Heart left ventricle (tissue), 16 donors: ENCODE measurements at regions not wholly inside any gene's neighbourhood (a gene's known extent, or its start where the extent isn't known, plus 50 kb on each side); places are given as distances from the start of the nearest gene placed in this dataset.

ENCODE experiments used
- ATAC-seq, 4 donors: fragments of 200-7000 bp; cut with Tn5 transposase; one replicate each; pipeline ENCODE4 v1.9.1; 2020 to 2022; ENCODE audit warnings: moderate library complexity in 4 of 4, mild to moderate bottlenecking in 3 of 4, moderate number of reproducible peaks in 1 of 4
- DNase-seq, 5 donors: peaks; one replicate each; pipeline ENCODE4 v3.0.0-alpha.2; 2020
- H3K27ac ChIP-seq, 12 donors: fragments of 200-600 bp; sonication (generic) in 4 of 12; one replicate each; pipeline versions ENCODE4 v1.5.0 to v1.8.0; 2016 to 2022; ENCODE audit warnings: mild to moderate bottlenecking in 2 of 12
- H3K27me3 ChIP-seq, 9 donors: fragments of 200-600 bp; sonication (generic) in 2 of 9; one replicate each; pipeline versions ENCODE4 v1.5.1 to v1.8.0; 2016 to 2022; ENCODE audit warnings: mild to moderate bottlenecking in 3 of 9
- H3K36me3 ChIP-seq, 9 donors: fragments of 200-600 bp; sonication (generic) in 2 of 9; one replicate each; pipeline versions ENCODE4 v1.5.0 to v1.8.0; 2018 to 2022; ENCODE audit warnings: mild to moderate bottlenecking in 2 of 9
- H3K4me1 ChIP-seq, 12 donors: fragments of 200-600 bp; sonication (generic) in 4 of 12; one replicate each; pipeline versions ENCODE4 v1.5.0 to v1.8.0; 2016 to 2022; ENCODE audit warnings: mild to moderate bottlenecking in 3 of 12
- H3K4me3 ChIP-seq, 12 donors: fragments of 200-600 bp; sonication (generic) in 4 of 12; one replicate each; pipeline versions ENCODE4 v1.5.0 to v1.8.0; 2017 to 2022; ENCODE audit warnings: mild to moderate bottlenecking in 9 of 12, moderate library complexity in 4 of 12
- H3K9me3 ChIP-seq, 12 donors: fragments of 200-600 bp; sonication (generic) in 4 of 12; one replicate each; pipeline versions ENCODE4 v1.5.0 to v1.8.0; 2016 to 2022; ENCODE audit warnings: mild to moderate bottlenecking in 1 of 12
- POLR2A ChIP-seq, 2 donors: fragments of 450-650 bp; IDR thresholded peaks; one replicate each; pipeline ENCODE4 v1.6.1; 2017; ENCODE audit warnings: antibody characterized with exemption in 2 of 2, mild to moderate bottlenecking in 2 of 2, moderate library complexity in 2 of 2
- WGBS, 4 donors: extraction: QIAGEN DNeasy Blood & Tissue Kit in 2 of 4; methylation state at CpG; one replicate each; pipeline versions ENCODE4 v1.1.5 to v1.1.7; 2013 to 2018; 5-methylcytosine and 5-hydroxymethylcytosine counted together
- intact Hi-C, 10 donors: fragments of 100-400 bp; cut with DNase I; formaldehyde crosslinking; loops; one replicate each; pipeline versions ENCODE4 v1.11.1 to v1.14.2; 2022
- TF ChIP-seq, protein P1 (sequence below), 12 donors: fragments of 200-600 bp; sonication (generic) in 4 of 12; IDR thresholded peaks; one replicate each; pipeline versions ENCODE4 v1.5.0 to v1.8.0; 2018 to 2022; ENCODE audit warnings: antibody characterized with exemption in 12 of 12, mild to moderate bottlenecking in 5 of 12
- donor health status: ischemic (EF 13 %, LVEDD 7.1; RV severe dilation, severe dysfunction).
- donor health status: healthy with polysubstance abuse.
- donor health status: DM: no; HTN: yes; CAD: no.
- donor health status: DM: no; HTN: no; CAD: no.
- donor health status: ischemic (EF 25% LVEDD 6.9; RV normal size, moderate dysfunction).
- donor health status: ischemic (EF 25% LVEDD 5.7; RV mildly dilated, moderate dysfunction).
- donor health status: healthy.
- donor health status: DM: yes; HTN: yes; CAD: no.
- donor health status: ischemic (EF 35%, LVEDD 5.7; RV mildly dilated, moderate dysfunction).
- donor health status: nonischemic (EF 11% LVEDD 7.7; RV severe dilation, severe dysfunction).
- donor health status: DM: yes; HTN: yes; CAD: no.
- donor health status: PGD.
- donor health status: ischemic (EF 29% LVEDD 5.4; RV normal size, mild dysfunction).
- donor health status: nonischemic (EF 23%, LVEDD 6.1; RV moderate dilation, normal function).

DNA sequence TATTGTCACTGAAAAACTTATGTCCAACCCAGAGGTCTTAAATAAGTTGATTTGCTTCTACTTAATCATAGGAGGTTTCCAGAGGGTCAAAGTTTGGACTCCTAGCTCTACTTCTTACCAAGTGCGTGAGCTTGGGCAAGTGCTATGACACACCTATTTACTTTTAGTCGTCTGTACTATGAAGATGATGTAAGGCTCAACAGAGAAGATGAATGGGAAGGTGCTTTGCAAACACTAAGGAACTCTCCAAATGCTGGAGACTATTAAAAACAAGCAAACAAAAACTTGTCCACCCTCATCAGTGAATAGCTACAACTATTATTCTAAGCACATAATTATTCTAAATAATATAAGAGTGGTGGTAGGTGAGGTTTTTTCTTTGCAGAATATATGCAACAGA lies 232.3 kb upstream of the USP24 start:
- H3K27me3 ChIP-seq, result no peaks in the 10 kb centered on the region
- ATAC-seq (no peak), DNase-seq (no peak)
- peaks cover 0 to 17% (median 0%) of the 10 kb centered on the region in 12 donors for H3K4me1 ChIP-seq
- H3K9me3 ChIP-seq, result peaks cover 0 to 10% (median 0%) of the 10 kb centered on the region in 12 donors
- no peaks in the 10 kb centered on the region for H3K36me3 ChIP-seq
- TF ChIP-seq, protein P1, sequence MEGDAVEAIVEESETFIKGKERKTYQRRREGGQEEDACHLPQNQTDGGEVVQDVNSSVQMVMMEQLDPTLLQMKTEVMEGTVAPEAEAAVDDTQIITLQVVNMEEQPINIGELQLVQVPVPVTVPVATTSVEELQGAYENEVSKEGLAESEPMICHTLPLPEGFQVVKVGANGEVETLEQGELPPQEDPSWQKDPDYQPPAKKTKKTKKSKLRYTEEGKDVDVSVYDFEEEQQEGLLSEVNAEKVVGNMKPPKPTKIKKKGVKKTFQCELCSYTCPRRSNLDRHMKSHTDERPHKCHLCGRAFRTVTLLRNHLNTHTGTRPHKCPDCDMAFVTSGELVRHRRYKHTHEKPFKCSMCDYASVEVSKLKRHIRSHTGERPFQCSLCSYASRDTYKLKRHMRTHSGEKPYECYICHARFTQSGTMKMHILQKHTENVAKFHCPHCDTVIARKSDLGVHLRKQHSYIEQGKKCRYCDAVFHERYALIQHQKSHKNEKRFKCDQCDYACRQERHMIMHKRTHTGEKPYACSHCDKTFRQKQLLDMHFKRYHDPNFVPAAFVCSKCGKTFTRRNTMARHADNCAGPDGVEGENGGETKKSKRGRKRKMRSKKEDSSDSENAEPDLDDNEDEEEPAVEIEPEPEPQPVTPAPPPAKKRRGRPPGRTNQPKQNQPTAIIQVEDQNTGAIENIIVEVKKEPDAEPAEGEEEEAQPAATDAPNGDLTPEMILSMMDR (IDR thresholded peaks at IDR 0.05), result no peak
- no peak for TF ChIP-seq POLR2A (IDR thresholded peaks at IDR 0.05)
- intact Hi-C loops, result no loop called here
- no peak overlapping the region for H3K27ac ChIP-seq
- H3K4me3 ChIP-seq, result no peak overlapping the region
- 61 to 79% (median 73%) methylated on average over 2 of the region's 2 CpGs for WGBS, 4 donors

DNA sequence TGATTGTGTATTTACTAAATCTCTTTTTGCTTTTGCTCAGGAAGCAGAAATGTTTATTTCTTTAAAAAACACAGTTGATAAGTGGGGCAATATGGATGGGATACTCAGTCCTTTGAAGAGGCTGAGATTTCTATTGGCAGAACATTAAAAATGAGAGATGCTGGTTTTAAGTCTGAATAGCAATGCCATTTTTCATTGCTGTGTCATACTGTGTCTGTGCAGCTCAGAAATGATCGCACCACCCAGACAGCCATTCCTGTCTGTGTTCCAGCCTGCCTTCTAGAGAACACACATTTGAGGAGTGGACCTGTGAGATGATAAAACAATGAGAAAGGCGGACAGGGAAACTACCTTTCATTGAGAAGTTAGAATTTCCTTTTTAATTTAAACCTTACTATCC lies 231.2 kb upstream of the USP24 start:
- no peaks in the 10 kb centered on the region for H3K36me3 ChIP-seq
- peaks cover 0 to 10% (median 0%) of the 10 kb centered on the region in 12 donors for H3K9me3 ChIP-seq
- H3K4me1 ChIP-seq, result peaks cover 0 to 17% (median 0%) of the 10 kb centered on the region in 12 donors
- ATAC-seq, result no peak
- no peaks in the 10 kb centered on the region for H3K27me3 ChIP-seq
- WGBS, 4 donors, result 94 to 98% (median 95%) methylated on average over 2 of the region's 2 CpGs
- no peak overlapping the region for H3K4me3 ChIP-seq
- no peak overlapping the region for H3K27ac ChIP-seq
- no peak for DNase-seq
- TF ChIP-seq, protein P1 (IDR thresholded peaks at IDR 0.05), result no peak
- TF ChIP-seq POLR2A (IDR thresholded peaks at IDR 0.05), result no peak
- intact Hi-C loops, result no loop called here

DNA sequence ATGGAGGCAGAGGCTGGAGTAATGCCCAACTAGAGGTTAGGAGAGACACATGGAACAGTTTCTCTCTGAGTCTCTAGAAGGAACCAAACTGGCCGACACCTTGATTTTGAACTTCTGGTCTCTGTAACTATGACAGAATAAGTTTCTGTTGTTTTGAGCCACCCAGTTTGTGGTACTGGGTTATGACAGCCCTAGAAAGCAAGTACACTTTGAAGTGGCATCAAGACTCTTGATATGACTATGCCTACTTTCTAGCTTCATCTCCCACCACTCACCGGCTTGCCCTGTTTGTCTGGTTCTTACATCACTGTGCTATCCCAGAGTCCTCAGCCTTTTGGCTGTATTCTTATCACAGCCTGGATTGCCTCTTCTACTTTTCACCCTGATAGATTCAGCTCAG lies 230.3 kb upstream of the USP24 start:
- 93 to 98% (median 95%) methylated on average over 2 of the region's 2 CpGs for WGBS, 4 donors
- ATAC-seq (no peak), DNase-seq (no peak)
- H3K36me3 ChIP-seq, result no peaks in the 10 kb centered on the region
- peaks cover 0 to 17% (median 0%) of the 10 kb centered on the region in 12 donors for H3K4me1 ChIP-seq
- intact Hi-C loops, result no loop called here
- H3K27me3 ChIP-seq, result no peaks in the 10 kb centered on the region
- H3K9me3 ChIP-seq, result peaks cover 0 to under 1% (median 0%) of the 10 kb centered on the region in 12 donors
- H3K27ac ChIP-seq, result no peak overlapping the region
- no peak overlapping the region for H3K4me3 ChIP-seq
- TF ChIP-seq, protein P1 (IDR thresholded peaks at IDR 0.05), result no peak
- no peak for TF ChIP-seq POLR2A (IDR thresholded peaks at IDR 0.05)

DNA sequence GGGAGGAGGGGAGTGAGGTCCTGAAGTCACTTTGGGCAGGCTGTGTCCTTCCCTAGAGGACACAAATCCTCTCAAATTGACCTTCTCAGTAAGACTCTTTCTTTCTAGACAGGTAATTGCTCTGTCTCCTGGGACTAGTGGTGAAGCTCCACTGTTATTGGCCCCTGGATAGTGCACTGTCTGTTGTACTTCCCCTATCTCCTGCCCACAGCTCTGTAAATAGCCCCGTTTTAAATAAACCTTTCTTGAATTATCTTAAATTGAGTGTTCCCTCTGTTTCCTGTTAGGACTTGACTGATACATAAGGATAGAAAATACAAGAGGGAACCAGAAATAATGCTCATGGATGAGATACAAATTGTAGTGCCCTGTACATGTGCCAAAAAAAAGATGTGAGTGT lies 229.5 kb upstream of the USP24 start:
- Histone ChIP-seq H3K27ac (peak overlapping the region in 2 of 12 donors; percentile 22 to 27), H3K9me3 (no peaks in the 10 kb centered on the region), H3K4me1 (peaks cover 0 to 17% (median 0%) of the 10 kb centered on the region in 12 donors), H3K27me3 (no peaks in the 10 kb centered on the region), H3K36me3 (no peaks in the 10 kb centered on the region), H3K4me3 (no peak overlapping the region)
- intact Hi-C loops, result no loop called here
- DNase-seq (no peak), ATAC-seq (no peak)
- TF ChIP-seq, protein P1 (IDR thresholded peaks at IDR 0.05), result no peak
- no peak for TF ChIP-seq POLR2A (IDR thresholded peaks at IDR 0.05)
- WGBS, 4 donors, result 67 to 96% (median 78%) methylated on average over 1 of the region's 1 CpG
